HEK293T (cell line): ENCODE measurements at regions not wholly inside any gene's neighbourhood (a gene's known extent, or its start where the extent isn't known, plus 50 kb on each side); places are given as distances from the start of the nearest gene placed in this dataset.

ENCODE experiments used
- ELF4 ChIP-seq: fragments of 450-650 bp; IDR thresholded peaks from 2 replicates; pipeline ENCODE4 v1.6.1; 2017; ENCODE audit warnings: antibody characterized with exemption
- FOXM1 ChIP-seq: fragments of 450-650 bp; IDR thresholded peaks from 2 replicates; pipeline ENCODE4 v1.6.1; 2017; ENCODE audit warnings: mild to moderate bottlenecking, borderline replicate concordance
- L3MBTL2 ChIP-seq: fragments of 450-650 bp; conservative IDR thresholded peaks from 2 replicates; pipeline ENCODE4 v1.6.1; 2016; ENCODE audit warnings: mild to moderate bottlenecking
- SP1 ChIP-seq: fragments of 450-650 bp; IDR thresholded peaks from 2 replicates; pipeline ENCODE4 v1.6.1; 2017
- TF ChIP-seq, protein P1 (sequence below): fragments of 450-650 bp; IDR thresholded peaks from 2 replicates; pipeline ENCODE4 v1.6.1; 2016

DNA sequence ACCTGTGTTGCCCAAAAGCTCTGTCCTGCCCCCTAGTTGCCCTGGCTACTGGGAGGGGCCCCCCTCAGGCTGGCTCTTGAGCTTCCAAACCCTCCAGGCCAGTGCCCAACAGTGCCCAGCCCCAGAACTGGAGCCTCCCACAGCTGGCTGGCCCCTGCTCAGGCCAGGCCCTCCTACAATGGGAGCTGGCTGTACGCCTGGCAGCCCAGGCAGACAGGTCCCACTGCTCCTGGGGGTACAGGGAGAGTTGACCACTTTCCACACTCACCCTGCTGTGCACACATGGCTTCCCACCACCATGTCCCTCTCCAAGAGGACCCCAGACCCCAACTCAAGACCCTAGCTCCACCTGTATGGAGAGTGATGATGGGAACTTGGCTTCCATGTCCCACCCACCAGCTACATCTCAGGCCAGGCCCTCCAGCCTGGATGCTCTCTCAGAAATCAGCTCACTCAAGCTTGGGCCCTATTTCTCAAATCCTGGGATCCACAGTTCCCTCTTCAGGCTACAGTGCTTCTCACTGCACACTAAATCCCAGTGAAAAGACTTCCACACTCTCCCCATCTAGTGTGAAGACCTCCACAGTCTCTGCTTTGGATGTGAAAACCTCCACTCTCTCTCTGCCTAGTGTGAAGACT, 92.6 kb downstream of the OAT start:
- no peak for TF ChIP-seq L3MBTL2
- TF ChIP-seq, protein P1, sequence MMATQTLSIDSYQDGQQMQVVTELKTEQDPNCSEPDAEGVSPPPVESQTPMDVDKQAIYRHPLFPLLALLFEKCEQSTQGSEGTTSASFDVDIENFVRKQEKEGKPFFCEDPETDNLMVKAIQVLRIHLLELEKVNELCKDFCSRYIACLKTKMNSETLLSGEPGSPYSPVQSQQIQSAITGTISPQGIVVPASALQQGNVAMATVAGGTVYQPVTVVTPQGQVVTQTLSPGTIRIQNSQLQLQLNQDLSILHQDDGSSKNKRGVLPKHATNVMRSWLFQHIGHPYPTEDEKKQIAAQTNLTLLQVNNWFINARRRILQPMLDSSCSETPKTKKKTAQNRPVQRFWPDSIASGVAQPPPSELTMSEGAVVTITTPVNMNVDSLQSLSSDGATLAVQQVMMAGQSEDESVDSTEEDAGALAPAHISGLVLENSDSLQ: no peak
- no peak for TF ChIP-seq ELF4
- no peak for TF ChIP-seq SP1
- TF ChIP-seq FOXM1: no peak
